GM12878 (cell line): ENCODE measurements at regions not wholly inside any gene's neighbourhood (a gene's known extent, or its start where the extent isn't known, plus 50 kb on each side); places are given as distances from the start of the nearest gene placed in this dataset.

Source experiments
- ATAC-seq: fragments of 200-7000 bp; cut with Tn5 transposase; 3 replicates; pipeline ENCODE4 v1.9.1; 2020; ENCODE audit warnings: mild to moderate bottlenecking, moderate library complexity
- BruUV-seq: library from RNA; stranded (reverse); fragments of 400-500 nt; replicated peaks from 2 replicates; lab custom pipeline; 2021; lab: Mats Ljungman, UMichigan
- CTCF ChIA-PET: fragments of 300-600 bp; sonication (Branson Sonifier 250); formaldehyde crosslinking; extraction: SDS; loops from one replicate; lab custom pipeline; 2021; ENCODE audit warnings: inconsistent platforms; lab: Yijun Ruan, JAX
- POLR2A ChIA-PET: fragments of 350-600 bp; formaldehyde crosslinking; extraction: SDS; loops from one replicate; lab custom pipeline; 2021; ENCODE audit warnings: inconsistent platforms; lab: Charles Lee
- RAD21 ChIA-PET: fragments of 300-600 bp; sonication (Branson Sonifier 250); formaldehyde crosslinking; loops from one replicate; lab custom pipeline; 2023; ENCODE audit warnings: antibody characterized with exemption; ENCODE audit not compliant: unreplicated experiment; lab: Charles Lee
- SMC1A ChIA-PET: fragments of 300-600 bp; sonication (Branson Sonifier 250); formaldehyde crosslinking; loops from one replicate; lab custom pipeline; 2023; ENCODE audit not compliant: unreplicated experiment, uncharacterized antibody; lab: Charles Lee
- DNase-seq: peaks from one replicate; pipeline ENCODE4 v3.0.0-alpha.2; 2011; ENCODE audit warnings: low read depth, low spot score
- FAIRE-seq: peaks from 3 replicates; lab custom pipeline; 2011; peaks lifted over from hg19 to GRCh38; lab: Jason Lieb, UNC
- H2AFZ ChIP-seq: 2 replicates; pipeline ENCODE4 v1.6.0; 2011; ENCODE audit warnings: low read depth, low read length, control low read depth; ENCODE audit not compliant: control insufficient read depth
- H3K27ac ChIP-seq: 2 replicates; pipeline ENCODE4 v1.5.1; 2011; ENCODE audit warnings: control low read depth; ENCODE audit not compliant: control insufficient read depth, insufficient read depth
- H3K27me3 ChIP-seq, 2 experiments: replicated peaks in 1 of 2; 2 replicates each; pipeline versions ENCODE4 v1.6.0 to v1.6.1; 2011; ENCODE audit warnings: low read length in 1 of 2; ENCODE audit not compliant: control insufficient read depth in 2 of 2, insufficient read depth in 2 of 2
- H3K36me3 ChIP-seq, 2 experiments: 2 replicates each; pipeline ENCODE4 v1.5.1; 2011; ENCODE audit warnings: low read length in 1 of 2; ENCODE audit not compliant: control insufficient read depth in 2 of 2, insufficient read depth in 2 of 2
- H3K4me1 ChIP-seq: 2 replicates; pipeline ENCODE4 v1.6.1; 2011; ENCODE audit warnings: mild to moderate bottlenecking, low read length, moderate library complexity, mixed read lengths; ENCODE audit not compliant: control insufficient read depth, insufficient read depth
- H3K4me2 ChIP-seq: 2 replicates; pipeline ENCODE4 v1.6.0; 2011; ENCODE audit warnings: control low read depth; ENCODE audit not compliant: control insufficient read depth, insufficient read depth
- H3K4me3 ChIP-seq: fragments of 200-600 bp; sonication (generic); 2 replicates; pipeline ENCODE4 v1.5.1; 2016
- H3K79me2 ChIP-seq: 2 replicates; pipeline ENCODE4 v1.6.0; 2011; ENCODE audit warnings: low read length; ENCODE audit not compliant: control insufficient read depth, insufficient read depth
- H3K9ac ChIP-seq: 2 replicates; pipeline ENCODE4 v1.8.0; 2011; ENCODE audit warnings: low read length, control low read depth, mixed read lengths; ENCODE audit not compliant: control insufficient read depth, insufficient read depth
- H3K9me3 ChIP-seq: replicated peaks from 3 replicates; pipeline ENCODE4 v1.5.1; 2011; ENCODE audit warnings: mild to moderate bottlenecking, low read length; ENCODE audit not compliant: control insufficient read depth, insufficient read depth
- H4K20me1 ChIP-seq: 2 replicates; pipeline ENCODE4 v1.6.0; 2011; ENCODE audit not compliant: control insufficient read depth, insufficient read depth
- BCL11A ChIP-seq: IDR thresholded peaks from 2 replicates; pipeline ENCODE4 v1.6.1; 2011; ENCODE audit warnings: low read depth, low read length
- CHD2 ChIP-seq: IDR thresholded peaks from 2 replicates; pipeline ENCODE4 v1.6.1; 2011; ENCODE audit warnings: low read depth, low read length, improper control_type of control experiment, borderline replicate concordance
- EP300 ChIP-seq, 2 experiments: fragments of 150-350 bp in 1 of 2; IDR thresholded peaks; 2 replicates each; pipeline ENCODE4 v1.6.1; 2011 to 2012; ENCODE audit warnings: low read depth in 2 of 2, low read length in 2 of 2, borderline replicate concordance in 1 of 2, improper control_type of control experiment in 1 of 2, inconsistent platforms in 1 of 2; ENCODE audit not compliant: control insufficient read depth in 1 of 2
- HCFC1 ChIP-seq: fragments of 150-350 bp; IDR thresholded peaks from 2 replicates; pipeline ENCODE4 v1.6.1; 2014; ENCODE audit warnings: low read length
- IKZF2 ChIP-seq, 2 experiments: fragments of 450-650 bp; IDR thresholded peaks; 2 replicates each; pipeline ENCODE4 v1.6.1; 2017; ENCODE audit warnings: mild to moderate bottlenecking in 2 of 2, moderate library complexity in 2 of 2
- JUND ChIP-seq: IDR thresholded peaks from 2 replicates; pipeline ENCODE4 v1.6.1; 2012; ENCODE audit warnings: low read depth, mild to moderate bottlenecking, low read length, improper control_type of control experiment, moderate library complexity
- NFIC ChIP-seq: IDR thresholded peaks from 2 replicates; pipeline ENCODE4 v1.6.1; 2012; ENCODE audit warnings: low read depth, mild to moderate bottlenecking, inconsistent platforms, low read length, moderate library complexity
- PAX8 ChIP-seq: fragments of 450-650 bp; IDR thresholded peaks from 2 replicates; pipeline ENCODE4 v1.6.1; 2017; ENCODE audit warnings: mild to moderate bottlenecking, moderate library complexity
- RELA ChIP-seq: fragments of 450-650 bp; IDR thresholded peaks from 2 replicates; pipeline ENCODE4 v1.8.0; 2014; ENCODE audit warnings: borderline replicate concordance; ENCODE audit not compliant: partially characterized antibody
- SP1 ChIP-seq: IDR thresholded peaks from one replicate; pipeline ENCODE4 v1.6.1; 2011; ENCODE audit warnings: low read depth, low read length
- TCF12 ChIP-seq: IDR thresholded peaks from 2 replicates; pipeline ENCODE4 v1.6.1; 2011; ENCODE audit warnings: low read depth, mild to moderate bottlenecking, low read length
- ZNF217 ChIP-seq: fragments of 450-650 bp; IDR thresholded peaks from 2 replicates; pipeline ENCODE4 v1.6.1; 2017; ENCODE audit warnings: antibody characterized with exemption, mild to moderate bottlenecking
- WGBS: methylation state at CpG from one replicate; pipeline ENCODE4 v1.1.6; 2016; ENCODE audit warnings: low lambda C conversion rate; ENCODE audit not compliant: insufficient replicate concordance, insufficient coverage; ENCODE audit errors: missing lambda C conversion rate; 5-methylcytosine and 5-hydroxymethylcytosine counted together
- in situ Hi-C: fragments of 300-500 bp; cut with MboI; formaldehyde crosslinking; loops from 9 replicates; pipeline ENCODE4 v1.14.3; 2018; ENCODE audit warnings: mixed read lengths
- intact Hi-C: fragments of 100-400 bp; cut with micrococcal nuclease; formaldehyde crosslinking; loops from one replicate; pipeline ENCODE4 v1.14.2; 2022; ENCODE audit not compliant: unreplicated experiment
- TF ChIP-seq, protein P1 (sequence below): fragments of 150-350 bp; IDR thresholded peaks from 2 replicates; pipeline ENCODE4 v1.6.1; 2014; ENCODE audit warnings: mild to moderate bottlenecking, low read depth, low read length
- TF ChIP-seq, protein P2 (sequence below): fragments of 450-650 bp; IDR thresholded peaks from 2 replicates; pipeline ENCODE4 v1.6.1; 2018; ENCODE audit warnings: borderline replicate concordance, mild to moderate bottlenecking; ENCODE audit not compliant: partially characterized antibody
- TF ChIP-seq, protein P3 (sequence below): fragments of 450-650 bp; IDR thresholded peaks from 2 replicates; pipeline ENCODE4 v1.6.1; 2016; ENCODE audit warnings: mild to moderate bottlenecking, moderate library complexity, borderline replicate concordance
- TF ChIP-seq, protein P4 (sequence below): IDR thresholded peaks from 2 replicates; pipeline ENCODE4 v1.6.1; 2011; ENCODE audit warnings: borderline replicate concordance, low read depth, mild to moderate bottlenecking, moderate library complexity, low read length; ENCODE audit not compliant: insufficient read depth, poor library complexity, severe bottlenecking

GRCh38 chr5:111937094-111937493 is 180.1 kb upstream of the NREP start:
- Histone ChIP-seq H3K36me3 (no peaks in the 10 kb centered on the region), H4K20me1 (no peaks in the 10 kb centered on the region), H3K4me1 (no peaks in the 10 kb centered on the region), H3K9me3 (no peaks in the 10 kb centered on the region; the same call in 2 of the 3 replicates), H3K79me2 (no peaks in the 10 kb centered on the region), H3K27ac (no peak overlapping the region), H3K4me2 (no peak overlapping the region), H3K27me3 (no peaks in the 10 kb centered on the region), H3K4me3 (no peak overlapping the region), H3K9ac (no peak overlapping the region), H2AFZ (no peak overlapping the region)
- POLR2A ChIA-PET = no interaction called here
- SMC1A ChIA-PET = interaction anchor here (0.6 to 3.1 kb wide), 2 partner anchors 8 to 59 kb away, joined by 3 to 12 read pairs; no protein-coding TSS in a partner anchor
- ATAC-seq (no peak), DNase-seq (no peak), FAIRE-seq (no peak)
- intact Hi-C loops = no loop called here
- CTCF ChIA-PET = interaction anchor here (1.0 kb wide), 1 partner anchor 20 kb away, joined by 3 read pairs; no protein-coding TSS in a partner anchor
- BruUV-seq = no TSS peak
- RAD21 ChIA-PET = no interaction called here
- WGBS = 16% methylated on average over 2 of the region's 2 CpGs
- in situ Hi-C loops = no loop called here
- TF ChIP-seq JUND (no peak), BCL11A (no peak), NFIC (no peak), IKZF2 (IDR thresholded peaks at IDR 0.05) (no peak), PAX8 (no peak), TCF12 (no peak), CHD2 (no peak), RELA (no peak), SP1 (no peak), ZNF217 (no peak), HCFC1 (no peak), EP300 (IDR thresholded peaks at IDR 0.05; ENCODE audit: borderline replicate concordance in 1 of 2, control insufficient read depth in 1 of 2, low read depth in 2 of 2, low read length in 2 of 2) (no peak)
- TF ChIP-seq, protein P1, sequence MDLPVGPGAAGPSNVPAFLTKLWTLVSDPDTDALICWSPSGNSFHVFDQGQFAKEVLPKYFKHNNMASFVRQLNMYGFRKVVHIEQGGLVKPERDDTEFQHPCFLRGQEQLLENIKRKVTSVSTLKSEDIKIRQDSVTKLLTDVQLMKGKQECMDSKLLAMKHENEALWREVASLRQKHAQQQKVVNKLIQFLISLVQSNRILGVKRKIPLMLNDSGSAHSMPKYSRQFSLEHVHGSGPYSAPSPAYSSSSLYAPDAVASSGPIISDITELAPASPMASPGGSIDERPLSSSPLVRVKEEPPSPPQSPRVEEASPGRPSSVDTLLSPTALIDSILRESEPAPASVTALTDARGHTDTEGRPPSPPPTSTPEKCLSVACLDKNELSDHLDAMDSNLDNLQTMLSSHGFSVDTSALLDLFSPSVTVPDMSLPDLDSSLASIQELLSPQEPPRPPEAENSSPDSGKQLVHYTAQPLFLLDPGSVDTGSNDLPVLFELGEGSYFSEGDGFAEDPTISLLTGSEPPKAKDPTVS = no peak
- TF ChIP-seq, protein P2, sequence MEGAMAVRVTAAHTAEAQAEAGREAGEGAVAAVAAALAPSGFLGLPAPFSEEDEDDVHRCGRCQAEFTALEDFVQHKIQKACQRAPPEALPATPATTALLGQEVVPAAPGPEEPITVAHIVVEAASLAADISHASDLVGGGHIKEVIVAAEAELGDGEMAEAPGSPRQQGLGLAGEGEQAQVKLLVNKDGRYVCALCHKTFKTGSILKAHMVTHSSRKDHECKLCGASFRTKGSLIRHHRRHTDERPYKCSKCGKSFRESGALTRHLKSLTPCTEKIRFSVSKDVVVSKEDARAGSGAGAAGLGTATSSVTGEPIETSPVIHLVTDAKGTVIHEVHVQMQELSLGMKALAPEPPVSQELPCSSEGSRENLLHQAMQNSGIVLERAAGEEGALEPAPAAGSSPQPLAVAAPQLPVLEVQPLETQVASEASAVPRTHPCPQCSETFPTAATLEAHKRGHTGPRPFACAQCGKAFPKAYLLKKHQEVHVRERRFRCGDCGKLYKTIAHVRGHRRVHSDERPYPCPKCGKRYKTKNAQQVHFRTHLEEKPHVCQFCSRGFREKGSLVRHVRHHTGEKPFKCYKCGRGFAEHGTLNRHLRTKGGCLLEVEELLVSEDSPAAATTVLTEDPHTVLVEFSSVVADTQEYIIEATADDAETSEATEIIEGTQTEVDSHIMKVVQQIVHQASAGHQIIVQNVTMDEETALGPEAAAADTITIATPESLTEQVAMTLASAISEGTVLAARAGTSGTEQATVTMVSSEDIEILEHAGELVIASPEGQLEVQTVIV = no peak
- TF ChIP-seq, protein P3, sequence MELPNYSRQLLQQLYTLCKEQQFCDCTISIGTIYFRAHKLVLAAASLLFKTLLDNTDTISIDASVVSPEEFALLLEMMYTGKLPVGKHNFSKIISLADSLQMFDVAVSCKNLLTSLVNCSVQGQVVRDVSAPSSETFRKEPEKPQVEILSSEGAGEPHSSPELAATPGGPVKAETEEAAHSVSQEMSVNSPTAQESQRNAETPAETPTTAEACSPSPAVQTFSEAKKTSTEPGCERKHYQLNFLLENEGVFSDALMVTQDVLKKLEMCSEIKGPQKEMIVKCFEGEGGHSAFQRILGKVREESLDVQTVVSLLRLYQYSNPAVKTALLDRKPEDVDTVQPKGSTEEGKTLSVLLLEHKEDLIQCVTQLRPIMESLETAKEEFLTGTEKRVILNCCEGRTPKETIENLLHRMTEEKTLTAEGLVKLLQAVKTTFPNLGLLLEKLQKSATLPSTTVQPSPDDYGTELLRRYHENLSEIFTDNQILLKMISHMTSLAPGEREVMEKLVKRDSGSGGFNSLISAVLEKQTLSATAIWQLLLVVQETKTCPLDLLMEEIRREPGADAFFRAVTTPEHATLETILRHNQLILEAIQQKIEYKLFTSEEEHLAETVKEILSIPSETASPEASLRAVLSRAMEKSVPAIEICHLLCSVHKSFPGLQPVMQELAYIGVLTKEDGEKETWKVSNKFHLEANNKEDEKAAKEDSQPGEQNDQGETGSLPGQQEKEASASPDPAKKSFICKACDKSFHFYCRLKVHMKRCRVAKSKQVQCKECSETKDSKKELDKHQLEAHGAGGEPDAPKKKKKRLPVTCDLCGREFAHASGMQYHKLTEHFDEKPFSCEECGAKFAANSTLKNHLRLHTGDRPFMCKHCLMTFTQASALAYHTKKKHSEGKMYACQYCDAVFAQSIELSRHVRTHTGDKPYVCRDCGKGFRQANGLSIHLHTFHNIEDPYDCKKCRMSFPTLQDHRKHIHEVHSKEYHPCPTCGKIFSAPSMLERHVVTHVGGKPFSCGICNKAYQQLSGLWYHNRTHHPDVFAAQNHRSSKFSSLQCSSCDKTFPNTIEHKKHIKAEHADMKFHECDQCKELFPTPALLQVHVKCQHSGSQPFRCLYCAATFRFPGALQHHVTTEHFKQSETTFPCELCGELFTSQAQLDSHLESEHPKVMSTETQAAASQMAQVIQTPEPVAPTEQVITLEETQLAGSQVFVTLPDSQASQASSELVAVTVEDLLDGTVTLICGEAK = no peak
- TF ChIP-seq, protein P4, sequence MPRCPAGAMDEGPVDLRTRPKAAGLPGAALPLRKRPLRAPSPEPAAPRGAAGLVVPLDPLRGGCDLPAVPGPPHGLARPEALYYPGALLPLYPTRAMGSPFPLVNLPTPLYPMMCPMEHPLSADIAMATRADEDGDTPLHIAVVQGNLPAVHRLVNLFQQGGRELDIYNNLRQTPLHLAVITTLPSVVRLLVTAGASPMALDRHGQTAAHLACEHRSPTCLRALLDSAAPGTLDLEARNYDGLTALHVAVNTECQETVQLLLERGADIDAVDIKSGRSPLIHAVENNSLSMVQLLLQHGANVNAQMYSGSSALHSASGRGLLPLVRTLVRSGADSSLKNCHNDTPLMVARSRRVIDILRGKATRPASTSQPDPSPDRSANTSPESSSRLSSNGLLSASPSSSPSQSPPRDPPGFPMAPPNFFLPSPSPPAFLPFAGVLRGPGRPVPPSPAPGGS = no peak
